GM23338 (cell line): ENCODE measurements at regions not wholly inside any gene's neighbourhood (a gene's known extent, or its start where the extent isn't known, plus 50 kb on each side); places are given as distances from the start of the nearest gene placed in this dataset.

ENCODE experiments used
- CREB1 ChIP-seq: fragments of 250-450 bp; sonication (Bioruptor Pico); IDR thresholded peaks from 2 replicates; pipeline ENCODE4 v1.5.0; 2020; ENCODE audit warnings: low read depth, mild to moderate bottlenecking, moderate library complexity
- CTCF ChIP-seq, 2 experiments: fragments of 200-600 bp in 1 of 2; sonication (generic) in 1 of 2; conservative IDR thresholded peaks; 2 replicates each; pipeline versions ENCODE4 v1.5.1 to v1.6.1; 2016 to 2017; ENCODE audit warnings: antibody characterized with exemption in 2 of 2, low read depth in 2 of 2, mild to moderate bottlenecking in 2 of 2, moderate library complexity in 1 of 2
- EZH2 ChIP-seq: fragments of 200-600 bp; sonication (generic); IDR thresholded peaks from one replicate; pipeline ENCODE4 v1.8.0; 2017; ENCODE audit warnings: antibody characterized with exemption, mild to moderate bottlenecking, low read depth; ENCODE audit not compliant: unreplicated experiment
- EZH2phosphoT487 ChIP-seq: fragments of 200-600 bp; sonication (generic); IDR thresholded peaks from one replicate; pipeline ENCODE4 v1.8.1; 2018; ENCODE audit warnings: antibody characterized with exemption; ENCODE audit not compliant: unreplicated experiment
- NANOG ChIP-seq: IDR thresholded peaks from 2 replicates; pipeline ENCODE4 v1.6.1; 2016; ENCODE audit warnings: antibody characterized with exemption, borderline replicate concordance
- POLR2AphosphoS5 ChIP-seq: IDR thresholded peaks from 2 replicates; pipeline ENCODE4 v1.6.1; 2016; ENCODE audit warnings: antibody characterized with exemption, low read depth
- REST ChIP-seq: IDR thresholded peaks from one replicate; pipeline ENCODE4 v1.6.1; 2018; ENCODE audit warnings: antibody characterized with exemption; ENCODE audit not compliant: unreplicated experiment
- STAT1 ChIP-seq: IDR thresholded peaks from one replicate; pipeline ENCODE4 v1.6.1; 2016; ENCODE audit warnings: antibody characterized with exemption; ENCODE audit not compliant: unreplicated experiment

GRCh38 chr1:218717575-218717974 is 372.4 kb downstream of the TGFB2 start:
- TF ChIP-seq POLR2AphosphoS5 (no peak), CTCF (conservative IDR thresholded peaks at IDR 0.05; ENCODE audit: low read depth in 2 of 2) (no peak), EZH2 (no peak), NANOG (no peak), REST (no peak), EZH2phosphoT487 (no peak), STAT1 (no peak), CREB1 (no peak)
